SK-N-MC (cell line): ENCODE measurements at regions not wholly inside any gene's neighbourhood (a gene's known extent, or its start where the extent isn't known, plus 50 kb on each side); places are given as distances from the start of the nearest gene placed in this dataset.

Experiments
- DNase-seq: peaks from one replicate; pipeline ENCODE4 v3.0.0-alpha.2; 2011; ENCODE audit warnings: low read depth, low spot score
- H3K27ac ChIP-seq: fragments of 200-600 bp; sonication (generic); 2 replicates; pipeline ENCODE4 v1.5.1; 2016; ENCODE audit warnings: mixed run types
- H3K36me3 ChIP-seq: fragments of 200-600 bp; sonication (generic); 2 replicates; pipeline ENCODE4 v1.6.1; 2017; ENCODE audit warnings: antibody characterized with exemption, low read length, mixed read lengths; ENCODE audit not compliant: insufficient read depth
- H3K4me3 ChIP-seq: fragments of 200-600 bp; sonication (generic); 2 replicates; pipeline ENCODE4 v1.5.1; 2016
- H3K9ac ChIP-seq: fragments of 200-600 bp; sonication (generic); 2 replicates; pipeline ENCODE4 v1.8.0; 2017; ENCODE audit warnings: mixed run types, mixed read lengths; ENCODE audit not compliant: insufficient read length
- H3K9me3 ChIP-seq: fragments of 200-600 bp; sonication (generic); 2 replicates; pipeline ENCODE4 v1.6.1; 2017; ENCODE audit warnings: low read depth, mild to moderate bottlenecking, antibody characterized with exemption, low read length, moderate library complexity, mixed read lengths
- EZH2 ChIP-seq: fragments of 200-600 bp; sonication (generic); IDR thresholded peaks from one replicate; pipeline ENCODE4 v1.6.1; 2017; ENCODE audit warnings: antibody characterized with exemption
- FOXP2 ChIP-seq: optimal IDR thresholded peaks from 2 replicates; pipeline ENCODE3; 2011; ENCODE audit warnings: mild to moderate bottlenecking, moderate library complexity; ENCODE audit not compliant: insufficient read depth; ENCODE audit errors: extremely low read length, control extremely low read depth
- POLR2AphosphoS5 ChIP-seq: IDR thresholded peaks from 2 replicates; pipeline ENCODE4 v1.6.1; 2012; ENCODE audit warnings: mild to moderate bottlenecking, low read depth, low read length, borderline replicate concordance

- H3K36me3 ChIP-seq: no peaks in the 10 kb centered on the region
- TF ChIP-seq POLR2AphosphoS5 (no peak), FOXP2 (no peak), EZH2 (no peak)
- H3K27ac ChIP-seq: no peak overlapping the region
- no peaks in the 10 kb centered on the region for H3K9me3 ChIP-seq
- H3K4me3 ChIP-seq: no peak overlapping the region
- no peak for DNase-seq
- no peak overlapping the region for H3K9ac ChIP-seq
These were observed 239.1 kb downstream of the COL12A1 start for GRCh38 chr6:74966712-74967111.

DNA sequence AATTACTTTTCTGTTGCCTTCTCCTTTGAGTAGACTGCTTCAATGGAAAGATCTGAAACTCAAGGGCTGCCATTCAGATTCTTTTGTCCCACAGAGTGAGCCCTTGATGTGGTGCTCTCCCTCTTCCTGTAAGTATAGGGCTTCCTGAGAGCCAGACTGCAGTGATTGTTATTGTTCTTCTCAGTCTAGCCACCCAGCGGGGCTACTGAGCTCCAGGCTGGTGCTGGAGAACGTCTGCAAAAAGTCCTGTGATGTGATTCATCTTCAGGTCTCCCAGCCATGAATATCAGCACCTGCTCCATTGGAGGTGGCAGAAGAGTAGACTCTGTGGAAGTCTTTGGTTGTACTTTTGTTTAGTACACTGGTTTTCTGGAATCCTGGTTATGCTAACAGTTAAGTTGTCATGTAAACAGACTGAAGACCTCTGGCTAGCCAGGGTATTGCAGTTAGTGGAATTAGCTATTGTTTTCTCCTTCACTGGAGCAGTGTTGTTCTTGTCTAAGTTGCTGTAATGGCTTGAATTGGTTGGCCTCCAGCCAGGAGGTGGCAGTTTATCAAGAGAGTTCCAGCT, 240.9 kb downstream of the COL12A1 start:
- H3K4me3 ChIP-seq: no peak overlapping the region
- no peak overlapping the region for H3K27ac ChIP-seq
- DNase-seq: no peak
- no peaks in the 10 kb centered on the region for H3K36me3 ChIP-seq
- H3K9me3 ChIP-seq: no peaks in the 10 kb centered on the region
- TF ChIP-seq EZH2: no peak
- TF ChIP-seq FOXP2: no peak
- no peak for TF ChIP-seq POLR2AphosphoS5
- H3K9ac ChIP-seq: no peak overlapping the region

- no peak for TF ChIP-seq POLR2AphosphoS5
- no peak for TF ChIP-seq EZH2
- no peak for TF ChIP-seq FOXP2
These were observed 249.1 kb downstream of the COL12A1 start for GRCh38 chr6:74956559-74957428.

DNA sequence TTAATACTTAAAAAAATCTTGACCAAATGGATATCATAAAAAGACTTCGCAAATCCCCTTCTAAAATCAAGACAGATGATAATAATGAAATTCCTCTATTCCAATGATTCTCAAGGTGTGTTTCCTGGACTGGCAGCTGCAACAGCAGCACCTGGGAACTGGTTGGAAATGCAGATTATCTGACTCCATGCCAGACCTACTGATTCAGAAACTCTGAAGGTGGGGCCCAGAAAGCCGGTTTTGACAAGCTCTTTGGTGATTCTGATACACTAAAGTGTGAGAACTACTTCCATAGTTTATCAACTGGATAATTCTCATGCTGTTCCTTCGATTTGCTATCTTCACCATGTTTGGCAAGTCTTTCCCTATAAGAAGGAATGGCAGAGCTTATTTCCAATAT, 252.1 kb downstream of the COL12A1 start:
- no peak overlapping the region for H3K4me3 ChIP-seq
- no peak for TF ChIP-seq FOXP2
- DNase-seq: no peak

More at GRCh38 chr6:74956559-74957428, 249.1 kb downstream of the COL12A1 start:
- DNase-seq: no peak
- H3K9me3 ChIP-seq: no peaks in the 10 kb centered on the region
- H3K9ac ChIP-seq: no peak overlapping the region
- no peak overlapping the region for H3K4me3 ChIP-seq
- H3K36me3 ChIP-seq: no peaks in the 10 kb centered on the region
- no peak overlapping the region for H3K27ac ChIP-seq

GRCh38 chr6:74946961-74947360, 258.9 kb downstream of the COL12A1 start:
- no peak for DNase-seq
- no peak overlapping the region for H3K27ac ChIP-seq
- H3K9me3 ChIP-seq: no peaks in the 10 kb centered on the region
- no peak overlapping the region for H3K9ac ChIP-seq
- TF ChIP-seq EZH2: no peak
- no peak for TF ChIP-seq FOXP2
- no peak for TF ChIP-seq POLR2AphosphoS5
- no peaks in the 10 kb centered on the region for H3K36me3 ChIP-seq
- H3K4me3 ChIP-seq: no peak overlapping the region

More for the DNA sequence above, 252.1 kb downstream of the COL12A1 start:
- H3K36me3 ChIP-seq: no peaks in the 10 kb centered on the region
- H3K9me3 ChIP-seq: no peaks in the 10 kb centered on the region
- no peak overlapping the region for H3K9ac ChIP-seq
- no peak overlapping the region for H3K27ac ChIP-seq

GRCh38 chr6:74942130-74942529, 263.7 kb downstream of the COL12A1 start:
- TF ChIP-seq POLR2AphosphoS5: no peak
- no peak for TF ChIP-seq FOXP2
- TF ChIP-seq EZH2: no peak
- no peak overlapping the region for H3K4me3 ChIP-seq
- no peak for DNase-seq
- H3K9me3 ChIP-seq: no peaks in the 10 kb centered on the region
- no peak overlapping the region for H3K27ac ChIP-seq
- no peaks in the 10 kb centered on the region for H3K36me3 ChIP-seq
- no peak overlapping the region for H3K9ac ChIP-seq

- no peak for DNase-seq
- H3K36me3 ChIP-seq: no peaks in the 10 kb centered on the region
- no peaks in the 10 kb centered on the region for H3K9me3 ChIP-seq
- no peak overlapping the region for H3K9ac ChIP-seq
- no peak overlapping the region for H3K4me3 ChIP-seq
- TF ChIP-seq POLR2AphosphoS5 (no peak), EZH2 (no peak), FOXP2 (no peak)
- no peak overlapping the region for H3K27ac ChIP-seq
These were observed 264.4 kb downstream of the COL12A1 start for GRCh38 chr6:74941424-74941823.

GRCh38 chr6:74939721-74940620, 265.9 kb downstream of the COL12A1 start:
- Histone ChIP-seq H3K9me3 (no peaks in the 10 kb centered on the region), H3K9ac (no peak overlapping the region), H3K27ac (no peak overlapping the region), H3K4me3 (no peak overlapping the region), H3K36me3 (no peaks in the 10 kb centered on the region)
- no peak for TF ChIP-seq POLR2AphosphoS5
- TF ChIP-seq EZH2: no peak
- no peak for TF ChIP-seq FOXP2
- DNase-seq: no peak
